Eye (tissue), 1 donor: ENCODE measurements at regions not wholly inside any gene's neighbourhood (a gene's known extent, or its start where the extent isn't known, plus 50 kb on each side); places are given as distances from the start of the nearest gene placed in this dataset.
"Not testable (repeated sequence)": the region's sequence is repeated elsewhere in the genome, so short reads cannot be mapped to it uniquely, and the experiment has no call there.

ENCODE experiments used
- DNase-seq: peaks from one replicate; pipeline ENCODE4 v3.0.0-alpha.2; 2015

- no peak for DNase-seq
Observed at GRCh38 chr4:138790706-138791340, 224.8 kb upstream of the NOCT start.

GRCh38 chr4:138789796-138790195 is 225.8 kb upstream of the NOCT start:
- DNase-seq = peak; percentile 27

- no peak for DNase-seq
Observed at GRCh38 chr4:138788857-138789256, 226.7 kb upstream of the NOCT start.

GRCh38 chr4:138788267-138788790 is 227.3 kb upstream of the NOCT start:
- DNase-seq = peak; percentile 25

- DNase-seq = not testable (repeated sequence)
Observed at GRCh38 chr4:138779761-138780160, 235.8 kb upstream of the NOCT start.

GRCh38 chr4:138775890-138776289 is 239.7 kb upstream of the NOCT start:
- DNase-seq = no peak

- DNase-seq = peak; percentile 10
Observed at GRCh38 chr4:138775489-138775888, 240.1 kb upstream of the NOCT start.

GRCh38 chr4:138774940-138775339 is 240.6 kb upstream of the NOCT start:
- DNase-seq = no peak

GRCh38 chr4:138774125-138774524 is 241.5 kb upstream of the NOCT start:
- not testable (repeated sequence) for DNase-seq

- DNase-seq = no peak
Observed at GRCh38 chr4:138773321-138773720, 242.3 kb upstream of the NOCT start.

- DNase-seq = no peak
Observed at GRCh38 chr4:138772366-138772765, 243.2 kb upstream of the NOCT start.

GRCh38 chr4:138770818-138771217 is 244.8 kb upstream of the NOCT start:
- DNase-seq = no peak

- no peak for DNase-seq
Observed at GRCh38 chr4:138766332-138766731, 249.2 kb upstream of the NOCT start.

- no peak for DNase-seq
Observed at GRCh38 chr4:138765442-138765841, 250.1 kb upstream of the NOCT start.

- no peak for DNase-seq
Observed at GRCh38 chr4:138761638-138762220, 253.9 kb upstream of the NOCT start.

- no peak for DNase-seq
Observed at GRCh38 chr4:138759554-138759902, 256.1 kb upstream of the NOCT start.

GRCh38 chr4:138758876-138759553 is 256.6 kb upstream of the NOCT start:
- no peak for DNase-seq

- DNase-seq = no peak
Observed at GRCh38 chr4:138758196-138758595, 257.4 kb upstream of the NOCT start.

GRCh38 chr4:138757432-138757831 is 258.1 kb upstream of the NOCT start:
- DNase-seq = no peak

GRCh38 chr4:138756519-138756918 is 259.1 kb upstream of the NOCT start:
- DNase-seq = no peak

- DNase-seq = no peak
Observed at GRCh38 chr4:138751309-138751708, 264.3 kb upstream of the NOCT start.

- DNase-seq = no peak
Observed at GRCh38 chr4:138749303-138749702, 266.3 kb upstream of the NOCT start.

GRCh38 chr4:138741766-138742377 is 273.7 kb upstream of the NOCT start:
- DNase-seq = no peak
